ENCODE measurements at regions not wholly inside any gene's neighbourhood (a gene's known extent, or its start where the extent isn't known, plus 50 kb on each side); places are given as distances from the start of the nearest gene placed in this dataset.

DNA sequence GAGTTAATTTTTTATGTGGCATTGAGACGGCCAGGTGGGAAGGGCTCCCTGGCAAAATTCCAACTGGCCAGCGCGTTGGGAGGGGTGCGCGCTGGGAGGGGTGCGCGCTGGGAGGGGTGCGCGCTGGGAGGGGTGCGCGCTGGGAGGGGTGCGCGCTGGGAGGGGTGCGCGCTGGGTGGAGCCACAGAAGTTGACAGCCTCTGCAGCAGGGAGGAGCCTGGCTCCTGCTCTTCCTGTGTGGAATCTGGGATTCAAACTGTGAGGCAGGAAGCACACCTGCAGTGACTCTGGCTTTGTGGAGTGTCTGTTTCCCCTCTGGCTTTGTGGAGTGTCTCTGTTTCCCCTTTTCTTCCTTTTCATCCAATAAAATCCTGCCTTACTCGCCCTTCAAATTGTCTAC, 147.9 kb upstream of the CBLN2 start:
- intact Hi-C loops (cut with DNase I): no loop called here
- DNase-seq (ENCODE audit: low spot score): no peak

DNA sequence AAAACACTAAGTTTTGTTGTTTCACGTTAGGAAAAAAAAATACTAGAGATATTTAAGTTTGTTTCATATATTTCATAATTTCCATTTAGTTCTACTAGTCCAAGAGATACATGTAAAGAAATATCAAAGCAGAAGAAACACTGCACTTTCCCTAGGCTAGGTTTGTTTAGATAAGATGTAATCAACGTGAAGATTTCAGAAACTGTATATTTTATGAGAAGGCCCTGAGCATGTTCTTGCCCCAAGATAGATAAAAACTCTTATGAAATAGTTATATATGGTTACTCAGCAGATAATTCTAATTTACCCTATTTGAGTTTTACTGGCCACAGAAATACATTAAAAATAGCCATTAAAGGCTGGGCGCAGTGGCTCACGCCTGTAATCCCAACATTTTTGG, 143.6 kb upstream of the CBLN2 start:
- no peak for DNase-seq (ENCODE audit: low spot score)
- intact Hi-C loops (cut with DNase I): no loop called here

DNA sequence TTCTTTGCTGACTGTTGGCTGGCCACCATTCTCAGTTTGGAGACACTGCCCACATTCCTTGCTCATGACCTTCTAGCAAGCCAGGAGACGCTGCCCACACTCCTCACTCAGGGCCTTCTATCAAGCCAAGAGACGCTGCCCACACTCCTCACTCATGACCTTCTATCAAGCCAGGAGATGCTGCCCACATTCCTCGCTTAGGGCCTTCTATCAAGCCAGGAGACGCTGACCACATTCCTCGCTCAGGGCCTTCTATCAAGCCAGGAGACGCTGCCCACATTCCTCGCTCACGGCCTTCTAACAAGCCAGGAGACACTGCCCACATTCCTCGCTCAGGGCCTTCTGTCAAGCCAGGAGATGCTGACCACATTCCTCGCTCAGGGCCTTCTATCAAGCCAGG, 131.3 kb upstream of the CBLN2 start:
- no peak for DNase-seq (ENCODE audit: low spot score)
- intact Hi-C loops (cut with DNase I): no loop called here

DNA sequence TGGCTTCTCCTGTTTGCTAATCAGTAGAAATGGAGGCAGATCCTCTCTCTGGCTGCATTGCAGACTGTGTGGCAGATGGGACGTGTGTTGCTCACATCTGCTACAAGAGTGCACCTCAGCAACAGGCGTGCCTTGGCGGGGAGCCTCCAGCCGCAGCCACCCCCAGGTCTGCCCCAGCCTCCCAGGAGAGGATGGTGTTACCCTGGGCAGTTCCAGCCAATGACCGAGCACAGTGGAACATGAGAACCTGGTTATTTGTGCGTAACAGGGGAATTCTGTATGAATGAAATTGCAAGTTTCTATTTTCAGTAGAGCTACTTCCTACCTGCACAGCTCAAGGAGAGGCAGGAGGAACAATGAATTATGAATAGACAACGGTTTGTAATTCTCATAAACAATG, 130.6 kb upstream of the CBLN2 start:
- DNase-seq (ENCODE audit: low spot score): no peak

DNA sequence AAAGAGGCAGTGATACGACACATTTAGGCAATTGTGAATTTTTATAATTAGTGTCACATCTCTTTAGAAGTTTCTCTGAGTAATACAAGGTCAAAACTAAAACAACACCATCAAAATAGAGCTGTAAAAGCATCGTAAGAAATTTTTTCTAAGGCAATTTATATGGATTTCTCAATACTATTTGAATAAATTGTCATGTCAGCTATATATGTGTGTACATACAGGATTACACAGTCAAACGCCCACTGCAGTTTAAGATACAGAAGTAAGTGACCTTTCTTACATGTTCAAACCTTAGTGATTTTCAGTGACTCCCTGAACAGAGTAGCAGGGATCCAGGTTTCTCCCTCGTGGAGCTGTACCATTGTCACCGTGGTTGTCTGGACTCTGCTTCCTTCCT, 129.1 kb upstream of the CBLN2 start:
- DNase-seq (ENCODE audit: low spot score): no peak
- intact Hi-C loops (cut with DNase I): no loop called here

More for the DNA sequence above, 130.6 kb upstream of the CBLN2 start:
- intact Hi-C loops (cut with DNase I): no loop called here

- intact Hi-C loops (cut with DNase I): no loop called here
- DNase-seq (ENCODE audit: low spot score): no peak
These were observed 128.4 kb upstream of the CBLN2 start for GRCh38 chr18:72672364-72673184.

- intact Hi-C loops (cut with DNase I): no loop called here
- no peak for DNase-seq (ENCODE audit: low spot score)
These were observed 123.8 kb upstream of the CBLN2 start for GRCh38 chr18:72667932-72668331.

GRCh38 chr18:72652990-72653593, 109.0 kb upstream of the CBLN2 start:
- intact Hi-C loops (cut with DNase I): loop anchor here in 1 of 2 donors (1.0 kb wide), 1 partner anchor 25 kb away; no protein-coding TSS in a partner anchor
- no peak for DNase-seq (ENCODE audit: low spot score)

- intact Hi-C loops (cut with DNase I): no loop called here
- DNase-seq (ENCODE audit: low spot score): no peak
These were observed 106.9 kb upstream of the CBLN2 start for GRCh38 chr18:72651033-72651432.

DNA sequence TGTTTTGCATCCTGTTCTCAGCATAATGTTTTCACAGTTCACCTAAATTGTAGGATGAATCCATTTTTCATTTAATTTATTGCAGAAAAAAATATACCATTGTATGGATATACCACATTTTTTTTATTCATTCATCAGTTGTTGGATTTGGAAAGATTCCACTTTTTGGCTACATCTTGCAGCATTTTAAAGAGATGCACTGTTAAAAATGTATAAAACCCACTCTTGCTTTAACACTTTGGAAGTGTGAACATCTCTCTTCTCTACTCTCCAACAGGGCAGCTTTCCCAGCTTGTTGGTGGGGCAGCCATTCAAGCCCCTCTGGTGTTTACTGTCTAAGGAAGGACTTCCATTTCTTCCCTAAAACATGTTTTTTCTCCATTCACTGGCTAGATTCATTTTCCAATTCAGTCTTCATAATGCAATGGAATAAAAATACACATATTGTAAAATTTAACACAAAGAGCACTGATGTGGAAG, 104.4 kb upstream of the CBLN2 start:
- intact Hi-C loops (cut with DNase I): no loop called here
- DNase-seq (ENCODE audit: low spot score): no peak

DNA sequence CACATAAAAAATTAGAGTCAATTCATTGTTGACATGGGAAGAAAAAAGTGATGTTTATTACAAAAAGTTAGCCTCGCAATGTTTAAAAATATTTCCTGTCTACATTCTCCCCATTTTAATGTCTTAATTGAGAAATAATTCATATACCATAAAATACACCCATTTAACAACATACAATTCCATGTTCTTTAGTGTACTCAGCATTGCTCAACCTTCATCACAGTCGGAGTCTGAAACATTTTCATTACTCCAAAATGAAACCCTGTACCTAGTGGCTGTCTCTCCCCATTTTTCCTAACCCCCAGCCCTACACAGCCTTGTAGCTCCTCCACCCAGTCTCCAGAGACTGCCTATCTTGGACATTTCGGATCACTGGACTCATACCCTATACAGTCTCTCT, 103.9 kb upstream of the CBLN2 start:
- DNase-seq (ENCODE audit: low spot score): no peak
- intact Hi-C loops (cut with DNase I): no loop called here

DNA sequence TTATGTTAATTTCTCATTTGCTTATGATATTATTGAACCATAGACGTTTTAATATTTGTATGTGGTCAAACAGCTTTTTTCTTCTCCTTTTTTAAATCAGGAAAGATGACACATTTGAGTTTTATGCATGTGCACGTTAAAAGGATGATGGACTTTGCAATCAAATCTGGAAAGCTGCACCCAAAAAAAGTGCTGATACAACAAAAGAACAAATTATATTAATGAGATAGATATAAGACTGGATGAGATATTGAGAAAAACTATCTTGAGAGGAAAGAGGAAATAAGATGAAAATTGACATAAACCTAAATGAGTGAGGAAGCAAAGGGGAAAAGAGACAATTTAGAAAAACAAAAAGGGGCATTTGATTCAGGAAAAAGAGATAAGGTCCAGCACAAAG, 96.4 kb upstream of the CBLN2 start:
- intact Hi-C loops (cut with DNase I): no loop called here
- no peak for DNase-seq (ENCODE audit: low spot score)

- intact Hi-C loops (cut with DNase I): no loop called here
These were observed 94.2 kb upstream of the CBLN2 start for GRCh38 chr18:72638376-72638775.

DNA sequence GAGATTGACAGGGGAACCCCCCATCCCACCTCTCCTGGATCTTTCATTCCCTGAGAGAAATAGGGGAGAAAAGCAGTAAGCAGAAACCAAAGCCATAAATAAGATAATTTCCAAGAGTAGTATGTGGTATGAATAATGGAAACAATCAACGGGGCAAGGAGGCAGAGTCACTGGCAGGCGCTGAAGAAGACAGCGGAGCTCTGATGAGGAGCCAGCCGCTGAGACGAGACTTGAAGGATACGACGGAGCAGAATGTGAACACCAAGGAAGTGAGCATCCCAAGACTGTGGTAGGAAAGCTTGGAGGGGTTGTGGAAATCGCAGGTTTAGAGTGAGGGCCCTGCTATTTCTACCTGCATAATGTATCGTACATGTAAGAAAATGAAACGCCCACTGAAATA, 93.6 kb upstream of the CBLN2 start:
- no peak for DNase-seq (ENCODE audit: low spot score)
- intact Hi-C loops (cut with DNase I): no loop called here

More at GRCh38 chr18:72638376-72638775, 94.2 kb upstream of the CBLN2 start:
- DNase-seq (ENCODE audit: low spot score): no peak

GRCh38 chr18:72637299-72637698, 93.2 kb upstream of the CBLN2 start:
- no peak for DNase-seq (ENCODE audit: low spot score)
- intact Hi-C loops (cut with DNase I): no loop called here

GRCh38 chr18:72636611-72637010, 92.5 kb upstream of the CBLN2 start:
- no peak for DNase-seq (ENCODE audit: low spot score)
- intact Hi-C loops (cut with DNase I): no loop called here

DNA sequence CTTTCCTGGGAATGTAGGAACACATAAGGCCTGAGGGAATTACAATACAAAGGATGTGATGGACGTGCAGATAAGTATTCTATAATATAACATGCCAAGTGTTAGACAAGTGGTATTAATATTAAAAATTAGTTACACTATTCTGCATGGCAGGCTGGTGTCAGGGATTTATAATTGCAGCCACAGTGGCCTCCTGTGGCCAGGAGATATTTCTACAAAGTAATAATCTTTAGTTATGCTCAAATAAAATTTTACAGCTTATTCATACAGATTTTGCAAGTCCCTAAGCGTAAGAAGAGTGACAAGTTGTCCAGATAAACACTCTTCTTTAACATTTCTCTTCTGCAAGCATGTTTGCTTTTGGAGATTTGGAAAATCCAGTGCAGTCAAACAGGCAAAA, 90.4 kb upstream of the CBLN2 start:
- no peak for DNase-seq (ENCODE audit: low spot score)
- intact Hi-C loops (cut with DNase I): no loop called here

DNA sequence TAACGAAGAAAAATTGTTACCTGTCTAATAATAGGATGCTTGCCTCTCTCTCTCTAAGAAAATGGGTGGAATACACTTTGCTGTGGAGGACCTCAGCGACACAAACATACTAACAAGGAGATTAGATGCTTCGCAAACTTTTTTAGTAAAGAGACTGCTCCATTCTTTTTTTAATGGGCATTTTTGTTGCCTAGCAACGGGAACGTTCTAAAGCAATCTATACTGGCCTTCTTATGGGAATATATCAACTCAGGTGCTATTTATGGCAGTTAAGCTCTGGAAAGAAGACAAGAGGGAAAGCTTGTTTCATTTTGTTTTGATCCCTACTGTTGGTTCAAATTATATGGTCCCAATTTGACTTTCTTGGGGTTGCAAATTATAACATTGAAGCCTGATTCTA, 86.8 kb upstream of the CBLN2 start:
- intact Hi-C loops (cut with DNase I): no loop called here
- no peak for DNase-seq (ENCODE audit: low spot score)

DNA sequence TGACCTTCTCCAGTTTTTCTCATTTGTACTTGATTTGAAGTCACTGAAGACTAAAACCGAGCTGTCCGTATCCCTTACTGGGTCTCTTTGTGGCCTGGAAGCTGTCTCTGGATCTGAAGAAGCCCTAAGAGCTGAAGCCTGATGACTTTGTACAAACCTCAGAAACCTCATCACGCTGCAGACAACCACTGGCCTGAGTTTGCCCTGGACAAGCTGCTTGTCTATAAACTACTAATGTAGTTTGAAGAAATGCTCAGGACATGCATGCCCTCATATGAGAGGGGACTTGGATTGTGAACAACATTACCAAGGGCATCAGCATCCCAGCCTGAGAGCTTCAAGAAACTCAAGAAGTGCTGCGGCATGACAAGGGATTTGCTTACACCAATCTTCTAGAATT, 79.3 kb upstream of the CBLN2 start:
- DNase-seq (ENCODE audit: low spot score): no peak
- intact Hi-C loops (cut with DNase I): no loop called here

DNA sequence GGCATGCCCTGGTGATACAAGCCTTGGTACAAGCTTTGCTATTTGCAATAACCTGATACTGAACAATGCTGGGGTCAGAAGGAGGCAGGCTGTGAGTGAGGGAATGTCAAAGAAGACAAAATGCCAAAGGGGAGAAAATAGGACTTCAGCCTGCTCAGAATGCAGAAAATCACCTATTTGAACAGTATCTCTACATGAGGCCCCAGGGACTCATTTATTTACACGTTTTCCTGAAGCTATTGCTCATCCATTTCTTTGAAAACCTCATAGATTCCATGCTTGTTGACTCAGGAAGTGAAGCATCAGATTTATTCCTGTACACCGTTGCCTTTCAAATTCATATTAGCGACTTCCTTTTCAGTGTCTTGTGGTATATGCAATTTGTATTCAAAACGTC, 69.4 kb upstream of the CBLN2 start:
- intact Hi-C loops (cut with DNase I): no loop called here
- no peak for DNase-seq (ENCODE audit: low spot score)

DNA sequence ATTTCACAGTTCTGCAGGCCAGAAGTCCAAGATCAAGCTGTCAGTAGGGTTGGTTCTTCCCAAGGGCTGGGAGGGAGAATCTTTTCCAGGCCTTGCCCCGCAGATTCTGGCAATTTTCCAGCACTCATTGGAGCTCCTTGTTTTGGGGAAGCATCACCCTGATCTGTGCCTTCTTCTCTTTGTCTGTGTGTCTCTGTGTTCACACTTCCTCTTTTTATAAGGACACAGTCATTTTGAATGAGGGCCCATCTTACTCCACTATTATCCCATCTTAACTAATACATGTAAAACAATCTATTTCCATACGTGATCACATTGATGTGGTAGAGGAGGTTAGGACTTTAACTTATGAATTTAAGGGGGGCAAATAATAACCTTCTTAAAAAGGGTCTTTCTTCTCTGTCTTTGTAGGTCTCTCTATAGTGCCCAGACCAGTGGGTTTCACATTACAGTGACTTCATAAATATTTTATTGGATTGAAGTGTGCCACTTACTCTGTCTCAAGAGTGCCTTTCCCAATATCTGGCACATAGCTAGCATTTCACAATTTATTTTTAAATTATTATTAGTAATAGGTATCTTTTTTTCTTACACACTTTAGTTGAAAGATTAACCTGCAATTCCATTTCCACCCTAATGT, 68.9 kb upstream of the CBLN2 start:
- no peak for DNase-seq (ENCODE audit: low spot score)

More for the DNA sequence above, 68.9 kb upstream of the CBLN2 start:
- intact Hi-C loops (cut with DNase I): no loop called here
